GM12878 (cell line): ENCODE measurements at regions not wholly inside any gene's neighbourhood (a gene's known extent, or its start where the extent isn't known, plus 50 kb on each side); places are given as distances from the start of the nearest gene placed in this dataset.

Experiments used
- ATAC-seq: fragments of 200-7000 bp; cut with Tn5 transposase; 3 replicates; pipeline ENCODE4 v1.9.1; 2020; ENCODE audit warnings: mild to moderate bottlenecking, moderate library complexity
- BruUV-seq: library from RNA; stranded (reverse); fragments of 400-500 nt; replicated peaks from 2 replicates; lab custom pipeline; 2021; lab: Mats Ljungman, UMichigan
- CTCF ChIA-PET: fragments of 300-600 bp; sonication (Branson Sonifier 250); formaldehyde crosslinking; extraction: SDS; loops from one replicate; lab custom pipeline; 2021; ENCODE audit warnings: inconsistent platforms; lab: Yijun Ruan, JAX
- POLR2A ChIA-PET: fragments of 350-600 bp; formaldehyde crosslinking; extraction: SDS; loops from one replicate; lab custom pipeline; 2021; ENCODE audit warnings: inconsistent platforms; lab: Charles Lee
- RAD21 ChIA-PET: fragments of 300-600 bp; sonication (Branson Sonifier 250); formaldehyde crosslinking; loops from one replicate; lab custom pipeline; 2023; ENCODE audit warnings: antibody characterized with exemption; ENCODE audit not compliant: unreplicated experiment; lab: Charles Lee
- SMC1A ChIA-PET: fragments of 300-600 bp; sonication (Branson Sonifier 250); formaldehyde crosslinking; loops from one replicate; lab custom pipeline; 2023; ENCODE audit not compliant: unreplicated experiment, uncharacterized antibody; lab: Charles Lee
- DNase-seq: peaks from one replicate; pipeline ENCODE4 v3.0.0-alpha.2; 2011; ENCODE audit warnings: low read depth, low spot score
- FAIRE-seq: peaks from 3 replicates; lab custom pipeline; 2011; peaks lifted over from hg19 to GRCh38; lab: Jason Lieb, UNC
- H2AFZ ChIP-seq: 2 replicates; pipeline ENCODE4 v1.6.0; 2011; ENCODE audit warnings: low read depth, low read length, control low read depth; ENCODE audit not compliant: control insufficient read depth
- H3K27ac ChIP-seq: 2 replicates; pipeline ENCODE4 v1.5.1; 2011; ENCODE audit warnings: control low read depth; ENCODE audit not compliant: control insufficient read depth, insufficient read depth
- H3K27me3 ChIP-seq, 2 experiments: replicated peaks in 1 of 2; 2 replicates each; pipeline versions ENCODE4 v1.6.0 to v1.6.1; 2011; ENCODE audit warnings: low read length in 1 of 2; ENCODE audit not compliant: control insufficient read depth in 2 of 2, insufficient read depth in 2 of 2
- H3K36me3 ChIP-seq, 2 experiments: 2 replicates each; pipeline ENCODE4 v1.5.1; 2011; ENCODE audit warnings: low read length in 1 of 2; ENCODE audit not compliant: control insufficient read depth in 2 of 2, insufficient read depth in 2 of 2
- H3K4me1 ChIP-seq: 2 replicates; pipeline ENCODE4 v1.6.1; 2011; ENCODE audit warnings: mild to moderate bottlenecking, low read length, moderate library complexity, mixed read lengths; ENCODE audit not compliant: control insufficient read depth, insufficient read depth
- H3K4me2 ChIP-seq: 2 replicates; pipeline ENCODE4 v1.6.0; 2011; ENCODE audit warnings: control low read depth; ENCODE audit not compliant: control insufficient read depth, insufficient read depth
- H3K4me3 ChIP-seq: fragments of 200-600 bp; sonication (generic); 2 replicates; pipeline ENCODE4 v1.5.1; 2016
- H3K79me2 ChIP-seq: 2 replicates; pipeline ENCODE4 v1.6.0; 2011; ENCODE audit warnings: low read length; ENCODE audit not compliant: control insufficient read depth, insufficient read depth
- H3K9ac ChIP-seq: 2 replicates; pipeline ENCODE4 v1.8.0; 2011; ENCODE audit warnings: low read length, control low read depth, mixed read lengths; ENCODE audit not compliant: control insufficient read depth, insufficient read depth
- H3K9me3 ChIP-seq: replicated peaks from 3 replicates; pipeline ENCODE4 v1.5.1; 2011; ENCODE audit warnings: mild to moderate bottlenecking, low read length; ENCODE audit not compliant: control insufficient read depth, insufficient read depth
- H4K20me1 ChIP-seq: 2 replicates; pipeline ENCODE4 v1.6.0; 2011; ENCODE audit not compliant: control insufficient read depth, insufficient read depth
- BHLHE40 ChIP-seq, 2 experiments: fragments of 450-650 bp in 1 of 2; IDR thresholded peaks; 2 replicates each; pipeline ENCODE4 v1.6.1; 2011 to 2017; ENCODE audit warnings: low read depth in 2 of 2, borderline replicate concordance in 1 of 2, improper control_type of control experiment in 1 of 2, low read length in 1 of 2, mild to moderate bottlenecking in 1 of 2
- ESRRA ChIP-seq: IDR thresholded peaks from 2 replicates; pipeline ENCODE4 v1.6.1; 2012; ENCODE audit warnings: mild to moderate bottlenecking, low read length, improper control_type of control experiment
- EZH2 ChIP-seq: IDR thresholded peaks from 2 replicates; pipeline ENCODE4 v1.6.1; 2012; ENCODE audit warnings: low read depth, mild to moderate bottlenecking, control low read depth, inconsistent platforms, low read length, borderline replicate concordance; ENCODE audit not compliant: control insufficient read depth
- HSF1 ChIP-seq: fragments of 150-350 bp; IDR thresholded peaks from 2 replicates; pipeline ENCODE4 v1.6.1; 2014; ENCODE audit warnings: mild to moderate bottlenecking, low read depth, low read length
- KAT2A ChIP-seq: conservative IDR thresholded peaks from 2 replicates; pipeline ENCODE4 v1.6.1; 2011; ENCODE audit warnings: low read depth, low read length; ENCODE audit not compliant: control insufficient read depth
- MXI1 ChIP-seq: fragments of 150-350 bp; IDR thresholded peaks from 2 replicates; pipeline ENCODE4 v1.6.1; 2011; ENCODE audit warnings: low read depth, mild to moderate bottlenecking, inconsistent platforms, low read length, improper control_type of control experiment
- NR2C1 ChIP-seq: fragments of 450-650 bp; IDR thresholded peaks from 2 replicates; pipeline ENCODE4 v1.6.1; 2017; ENCODE audit warnings: antibody characterized with exemption, mild to moderate bottlenecking, moderate library complexity
- PAX5 ChIP-seq: IDR thresholded peaks from 2 replicates; pipeline ENCODE4 v1.6.1; 2011; ENCODE audit warnings: low read depth, low read length, borderline replicate concordance
- PML ChIP-seq: IDR thresholded peaks from 2 replicates; pipeline ENCODE4 v1.6.1; 2012; ENCODE audit warnings: low read length, inconsistent platforms
- RBBP5 ChIP-seq: fragments of 200-600 bp; sonication (generic); conservative IDR thresholded peaks from 2 replicates; pipeline ENCODE4 v1.6.1; 2016
- REST ChIP-seq: IDR thresholded peaks from 2 replicates; pipeline ENCODE4 v1.6.1; 2012; ENCODE audit warnings: mild to moderate bottlenecking, low read depth, low read length
- ZNF207 ChIP-seq: fragments of 450-650 bp; IDR thresholded peaks from 2 replicates; pipeline ENCODE4 v1.6.1; 2014; ENCODE audit warnings: antibody characterized with exemption, mild to moderate bottlenecking, borderline replicate concordance
- ZNF622 ChIP-seq: fragments of 450-650 bp; IDR thresholded peaks from 2 replicates; pipeline ENCODE4 v1.6.1; 2017; ENCODE audit warnings: mild to moderate bottlenecking, inconsistent platforms
- WGBS: methylation state at CpG from one replicate; pipeline ENCODE4 v1.1.6; 2016; ENCODE audit warnings: low lambda C conversion rate; ENCODE audit not compliant: insufficient replicate concordance, insufficient coverage; ENCODE audit errors: missing lambda C conversion rate; 5-methylcytosine and 5-hydroxymethylcytosine counted together
- in situ Hi-C: fragments of 300-500 bp; cut with MboI; formaldehyde crosslinking; loops from 9 replicates; pipeline ENCODE4 v1.14.3; 2018; ENCODE audit warnings: mixed read lengths
- intact Hi-C: fragments of 100-400 bp; cut with micrococcal nuclease; formaldehyde crosslinking; loops from one replicate; pipeline ENCODE4 v1.14.2; 2022; ENCODE audit not compliant: unreplicated experiment

- no peak for TF ChIP-seq ESRRA
- TF ChIP-seq ZNF207 = no peak
- TF ChIP-seq REST = no peak
- TF ChIP-seq PML = no peak
- TF ChIP-seq, all 136 proteins: peak for 0
These were observed 220.7 kb upstream of the DEFB112 start (continued) for GRCh38 chr6:50270415-50270814.

- ATAC-seq = no peak
- H3K79me2 ChIP-seq = no peaks in the 10 kb centered on the region
- 0% methylated on average over 2 of the region's 2 CpGs for WGBS
- no peak overlapping the region for H3K27ac ChIP-seq
- SMC1A ChIA-PET = no interaction called here
- POLR2A ChIA-PET = no interaction called here
- no peaks in the 10 kb centered on the region for H3K36me3 ChIP-seq
- CTCF ChIA-PET = no interaction called here
- H3K4me1 ChIP-seq = no peaks in the 10 kb centered on the region
- no TSS peak for BruUV-seq
- no peak overlapping the region for H2AFZ ChIP-seq
- H3K4me2 ChIP-seq = no peak overlapping the region
- intact Hi-C loops (no loop called here), in situ Hi-C loops (no loop called here)
- no peak for DNase-seq
- H3K27me3 ChIP-seq = no peaks in the 10 kb centered on the region
- H3K9ac ChIP-seq = no peak overlapping the region
- no peak for FAIRE-seq
- RAD21 ChIA-PET = no interaction called here
- TF ChIP-seq RBBP5 (no peak), NR2C1 (no peak), MXI1 (no peak), EZH2 (no peak), ZNF622 (no peak), PAX5 (no peak), KAT2A (no peak), BHLHE40 (IDR thresholded peaks at IDR 0.05; ENCODE audit: borderline replicate concordance in 1 of 2, low read depth in 2 of 2, low read length in 1 of 2) (no peak), HSF1 (no peak)
- no peaks in the 10 kb centered on the region for H4K20me1 ChIP-seq
- H3K9me3 ChIP-seq = no peaks in the 10 kb centered on the region
- no peak overlapping the region for H3K4me3 ChIP-seq
These were observed 221.5 kb upstream of the DEFB112 start for GRCh38 chr6:50271266-50271665.
